Liver (tissue), 3 donors: ENCODE measurements at regions not wholly inside any gene's neighbourhood (a gene's known extent, or its start where the extent isn't known, plus 50 kb on each side); places are given as distances from the start of the nearest gene placed in this dataset.

Source experiments
- CTCF ChIP-seq: fragments of 150-350 bp; IDR thresholded peaks from 2 replicates; pipeline ENCODE4 v1.5.1; 2017; ENCODE audit warnings: improper control_type of control experiment, low read depth, low read length; ENCODE audit not compliant: missing input control
- EGR1 ChIP-seq, 2 donors: IDR thresholded peaks; 2 replicates each; pipeline ENCODE4 v1.6.1; 2016 to 2018; ENCODE audit warnings: antibody characterized with exemption in 2 of 2, low read depth in 2 of 2
- GABPA ChIP-seq, 2 donors: IDR thresholded peaks in 1 of 2; conservative IDR thresholded peaks in 1 of 2; 2 replicates each; pipeline ENCODE4 v1.6.1; 2016; ENCODE audit warnings: antibody characterized with exemption in 2 of 2, mild to moderate bottlenecking in 1 of 2, moderate library complexity in 1 of 2
- HNF4A ChIP-seq, 2 donors: conservative IDR thresholded peaks; 2 replicates each; pipeline ENCODE4 v1.6.1; 2016; ENCODE audit warnings: antibody characterized with exemption in 2 of 2, mild to moderate bottlenecking in 2 of 2
- JUND ChIP-seq, 2 donors: IDR thresholded peaks; 2 replicates each; pipeline ENCODE4 v1.6.1; 2016; ENCODE audit warnings: antibody characterized with exemption in 2 of 2
- NR2F2 ChIP-seq: IDR thresholded peaks from 2 replicates; pipeline ENCODE4 v1.6.1; 2016; ENCODE audit warnings: antibody characterized with exemption
- RAD21 ChIP-seq, 2 donors: IDR thresholded peaks; 2 replicates each; pipeline ENCODE4 v1.6.1; 2016; ENCODE audit warnings: antibody characterized with exemption in 2 of 2, mild to moderate bottlenecking in 2 of 2
- REST ChIP-seq: IDR thresholded peaks from 2 replicates; pipeline ENCODE4 v1.6.1; 2016; ENCODE audit warnings: antibody characterized with exemption, mild to moderate bottlenecking
- RXRA ChIP-seq, 2 donors: IDR thresholded peaks; 2 replicates each; pipeline ENCODE4 v1.6.1; 2017 to 2018; ENCODE audit warnings: antibody characterized with exemption in 2 of 2, mild to moderate bottlenecking in 1 of 2
- SP1 ChIP-seq: IDR thresholded peaks from 2 replicates; pipeline ENCODE4 v1.6.1; 2018; ENCODE audit warnings: antibody characterized with exemption, mild to moderate bottlenecking
- TAF1 ChIP-seq: conservative IDR thresholded peaks from 2 replicates; pipeline ENCODE4 v1.6.1; 2016; ENCODE audit warnings: antibody characterized with exemption, mild to moderate bottlenecking
- YY1 ChIP-seq: IDR thresholded peaks from 2 replicates; pipeline ENCODE4 v1.6.1; 2016; ENCODE audit warnings: antibody characterized with exemption, mild to moderate bottlenecking
- donor health status: healthy.
- donor health status: healthy.

- TF ChIP-seq CTCF (no peak), JUND (IDR thresholded peaks at IDR 0.05) (no peak), SP1 (no peak), EGR1 (IDR thresholded peaks at IDR 0.05; ENCODE audit: low read depth in 2 of 2) (no peak), GABPA (IDR thresholded peaks at IDR 0.05 in 1 of 2, conservative IDR thresholded peaks at IDR 0.05 in 1 of 2) (no peak), RAD21 (IDR thresholded peaks at IDR 0.05) (no peak), RXRA (IDR thresholded peaks at IDR 0.05) (no peak), TAF1 (no peak), REST (no peak), HNF4A (conservative IDR thresholded peaks at IDR 0.05) (no peak), NR2F2 (no peak), YY1 (no peak)
Measured at GRCh38 chr14:83744224-83744623, 1785.7 kb upstream of the FLRT2 start.
